ENCODE measurements at regions not wholly inside any gene's neighbourhood (a gene's known extent, or its start where the extent isn't known, plus 50 kb on each side); places are given as distances from the start of the nearest gene placed in this dataset.

DNA sequence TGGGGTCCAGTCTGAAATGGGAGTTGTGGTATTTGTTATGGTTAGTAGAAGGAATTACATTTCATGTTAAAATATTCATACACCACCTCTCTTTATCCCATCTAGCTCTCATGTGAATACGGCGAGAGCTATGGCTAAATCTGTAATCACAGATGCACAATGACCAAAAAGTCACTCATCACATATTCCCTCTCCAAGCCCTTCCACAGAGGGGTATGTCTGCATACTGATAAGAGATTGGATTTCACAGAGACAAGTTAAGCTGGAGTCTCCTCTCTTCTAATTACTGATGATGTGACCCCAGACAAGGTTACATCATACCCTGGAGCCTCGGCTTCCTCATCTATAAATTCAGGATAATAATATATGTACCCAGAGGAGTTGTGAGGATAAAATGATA is 237.8 kb upstream of the RHOBTB1 start:
- no peak overlapping the region for H3K4me3 Mint-ChIP-seq
- no peak overlapping the region for H3K27ac Mint-ChIP-seq
- intact Hi-C loops (cut with micrococcal nuclease): no loop called here
- no peaks in the 10 kb centered on the region for H3K27me3 Mint-ChIP-seq
- no peaks in the 10 kb centered on the region for H3K4me1 Mint-ChIP-seq (ENCODE audit: low read depth)
- H3K9me3 Mint-ChIP-seq: peaks cover 5% of the 10 kb centered on the region
- H3K36me3 Mint-ChIP-seq (ENCODE audit: low read depth): no peaks in the 10 kb centered on the region

DNA sequence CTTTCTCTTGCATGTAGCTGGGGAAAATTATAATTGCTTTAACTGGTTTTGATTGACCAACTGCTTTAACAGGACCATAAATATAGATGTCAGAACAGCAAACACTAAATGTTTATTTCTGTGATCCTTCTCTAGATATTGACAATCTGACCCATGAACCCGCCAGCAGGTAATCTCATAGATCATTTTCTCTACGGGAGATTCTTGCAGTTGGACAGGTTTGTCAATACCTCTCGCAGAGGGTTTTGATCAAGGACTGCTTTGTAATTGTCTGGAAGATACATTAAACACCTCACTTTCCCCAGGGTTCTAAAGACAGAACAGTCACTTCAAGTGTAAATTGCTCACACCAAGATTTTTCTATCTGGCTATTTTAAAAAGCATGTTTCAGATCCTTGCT is 235.8 kb upstream of the RHOBTB1 start:
- peaks cover 5% of the 10 kb centered on the region for H3K9me3 Mint-ChIP-seq
- H3K27ac Mint-ChIP-seq: no peak overlapping the region
- intact Hi-C loops (cut with micrococcal nuclease): no loop called here
- H3K27me3 Mint-ChIP-seq: no peaks in the 10 kb centered on the region
- no peaks in the 10 kb centered on the region for H3K4me1 Mint-ChIP-seq (ENCODE audit: low read depth)
- no peak overlapping the region for H3K4me3 Mint-ChIP-seq
- H3K36me3 Mint-ChIP-seq (ENCODE audit: low read depth): no peaks in the 10 kb centered on the region

DNA sequence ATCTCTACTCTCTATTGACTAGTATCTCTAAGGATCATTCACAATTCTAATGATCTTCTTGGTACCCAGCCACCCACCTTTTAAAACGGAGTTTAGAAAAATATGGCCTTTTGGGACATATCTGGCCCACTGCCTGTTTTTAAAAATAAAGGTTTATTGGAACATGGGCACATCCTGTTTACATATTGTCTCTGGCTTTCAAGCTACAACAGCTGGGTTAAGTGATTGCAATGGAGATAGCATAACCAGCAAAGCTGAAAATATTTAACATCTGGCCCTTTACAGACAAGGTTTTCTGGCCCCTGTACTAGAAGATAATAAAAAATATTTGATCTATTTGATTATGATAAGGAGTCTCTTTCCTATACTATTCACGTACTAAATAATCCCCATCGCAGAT is 232.4 kb upstream of the RHOBTB1 start:
- Mint-ChIP-seq H3K27ac (no peak overlapping the region), H3K4me1 (ENCODE audit: low read depth) (no peaks in the 10 kb centered on the region), H3K36me3 (ENCODE audit: low read depth) (no peaks in the 10 kb centered on the region), H3K27me3 (no peaks in the 10 kb centered on the region), H3K9me3 (no peaks in the 10 kb centered on the region), H3K4me3 (no peak overlapping the region)
- intact Hi-C loops (cut with micrococcal nuclease): no loop called here

DNA sequence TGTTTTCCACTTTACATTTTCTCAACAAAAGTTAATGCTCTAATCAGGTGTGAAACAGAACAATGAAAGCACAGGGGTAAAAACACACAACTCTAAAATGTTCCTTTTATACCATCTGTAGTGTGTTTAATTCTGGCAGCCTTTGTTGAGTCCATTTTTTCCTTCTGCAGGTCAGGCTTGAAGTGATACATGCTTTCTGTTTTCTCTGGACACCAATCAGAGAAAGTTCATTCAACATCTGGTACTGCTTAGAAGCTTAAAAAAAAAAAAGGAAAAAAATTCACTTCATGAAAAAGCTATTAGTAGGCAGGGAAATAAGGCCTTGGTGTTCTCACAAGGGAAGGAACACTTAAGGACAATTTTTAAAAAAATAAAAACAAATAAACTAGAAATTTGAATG is 231.3 kb upstream of the RHOBTB1 start:
- Mint-ChIP-seq H3K27ac (no peak overlapping the region), H3K36me3 (ENCODE audit: low read depth) (no peaks in the 10 kb centered on the region), H3K9me3 (no peaks in the 10 kb centered on the region), H3K4me3 (no peak overlapping the region), H3K4me1 (ENCODE audit: low read depth) (no peaks in the 10 kb centered on the region), H3K27me3 (no peaks in the 10 kb centered on the region)
- intact Hi-C loops (cut with micrococcal nuclease): no loop called here

DNA sequence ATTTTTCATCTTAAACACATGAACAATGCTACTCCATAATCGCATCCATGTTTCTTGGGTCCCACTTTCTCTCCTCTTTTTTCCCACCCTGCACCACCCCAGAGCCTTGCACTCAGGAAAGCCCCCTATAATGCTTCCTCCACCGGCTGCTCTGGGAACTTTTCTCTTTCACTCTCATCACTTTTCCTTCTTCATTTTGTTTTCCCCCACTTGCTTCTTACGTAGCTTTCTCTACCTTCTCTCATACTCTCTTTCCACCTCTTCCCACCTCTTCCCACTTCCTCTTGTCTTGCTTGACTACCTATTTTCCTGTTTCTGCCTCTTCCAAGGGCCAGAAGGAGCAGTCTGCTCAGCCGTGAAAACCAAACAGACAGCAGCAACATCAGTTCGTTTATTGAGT is 229.5 kb upstream of the RHOBTB1 start:
- Mint-ChIP-seq H3K4me1 (ENCODE audit: low read depth) (no peaks in the 10 kb centered on the region), H3K9me3 (no peaks in the 10 kb centered on the region), H3K36me3 (ENCODE audit: low read depth) (no peaks in the 10 kb centered on the region), H3K27me3 (no peaks in the 10 kb centered on the region), H3K4me3 (no peak overlapping the region), H3K27ac (no peak overlapping the region)
- intact Hi-C loops (cut with micrococcal nuclease): no loop called here

DNA sequence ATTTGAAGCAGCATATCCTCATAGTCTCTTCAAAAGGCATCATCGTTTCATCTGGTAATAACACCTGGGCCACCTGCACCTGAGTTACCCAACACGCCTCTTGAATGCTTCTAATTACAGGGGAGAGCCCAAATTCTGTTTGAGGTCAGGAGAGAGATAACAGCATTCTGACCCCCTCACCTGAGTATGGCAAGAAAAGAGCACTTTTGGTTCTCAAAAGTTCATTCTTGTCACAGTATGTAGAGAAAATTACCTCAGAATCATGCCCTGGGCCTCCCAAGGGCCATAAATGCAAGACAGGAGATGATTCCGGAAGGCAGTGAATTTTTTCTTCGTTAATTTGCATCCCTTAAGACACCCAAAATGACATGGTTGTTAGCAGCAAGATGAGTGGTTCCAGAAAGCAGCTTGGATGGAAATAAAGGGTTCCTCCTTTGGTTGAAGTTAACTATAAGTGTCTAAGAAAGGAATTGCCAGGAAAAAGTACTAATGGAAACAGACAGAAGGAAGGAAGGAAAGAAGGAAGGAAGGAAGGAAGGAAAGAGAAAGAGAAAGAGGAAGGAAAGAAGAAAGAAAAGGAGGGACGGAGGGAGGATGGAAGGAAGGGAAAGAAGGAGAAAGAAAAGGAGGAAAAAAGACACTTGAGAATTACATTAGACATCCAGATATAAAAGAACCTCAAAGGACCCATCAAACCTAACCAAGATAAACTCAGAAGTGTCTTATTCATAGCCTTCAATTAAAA is 228.4 kb upstream of the RHOBTB1 start:
- intact Hi-C loops (cut with micrococcal nuclease): no loop called here
- Mint-ChIP-seq H3K36me3 (ENCODE audit: low read depth) (no peaks in the 10 kb centered on the region), H3K4me3 (no peak overlapping the region), H3K27ac (no peak overlapping the region), H3K4me1 (ENCODE audit: low read depth) (no peaks in the 10 kb centered on the region), H3K9me3 (no peaks in the 10 kb centered on the region), H3K27me3 (no peaks in the 10 kb centered on the region)

DNA sequence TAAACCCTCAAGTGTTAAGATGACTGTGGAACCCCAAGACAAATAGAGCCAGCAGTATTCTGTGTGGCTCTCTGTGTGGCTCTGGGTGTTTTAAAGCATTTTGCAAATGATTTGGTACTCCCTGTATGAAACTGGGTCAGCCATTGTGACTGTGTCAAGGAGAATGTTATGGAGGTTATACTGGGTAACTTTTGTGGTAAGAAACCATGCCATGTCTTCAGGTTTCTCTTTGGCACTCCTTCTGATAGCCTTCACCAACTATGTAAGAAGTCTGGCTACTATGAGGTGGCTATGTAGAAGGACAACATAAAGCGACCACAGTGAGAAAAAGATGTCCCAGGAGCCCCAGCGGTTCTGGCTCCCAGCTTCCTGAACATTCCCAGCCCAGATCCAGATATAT is 226.6 kb upstream of the RHOBTB1 start:
- H3K36me3 Mint-ChIP-seq (ENCODE audit: low read depth): no peaks in the 10 kb centered on the region
- no peaks in the 10 kb centered on the region for H3K27me3 Mint-ChIP-seq
- no peak overlapping the region for H3K27ac Mint-ChIP-seq
- no peaks in the 10 kb centered on the region for H3K4me1 Mint-ChIP-seq (ENCODE audit: low read depth)
- no peak overlapping the region for H3K4me3 Mint-ChIP-seq
- intact Hi-C loops (cut with micrococcal nuclease): no loop called here
- no peaks in the 10 kb centered on the region for H3K9me3 Mint-ChIP-seq

DNA sequence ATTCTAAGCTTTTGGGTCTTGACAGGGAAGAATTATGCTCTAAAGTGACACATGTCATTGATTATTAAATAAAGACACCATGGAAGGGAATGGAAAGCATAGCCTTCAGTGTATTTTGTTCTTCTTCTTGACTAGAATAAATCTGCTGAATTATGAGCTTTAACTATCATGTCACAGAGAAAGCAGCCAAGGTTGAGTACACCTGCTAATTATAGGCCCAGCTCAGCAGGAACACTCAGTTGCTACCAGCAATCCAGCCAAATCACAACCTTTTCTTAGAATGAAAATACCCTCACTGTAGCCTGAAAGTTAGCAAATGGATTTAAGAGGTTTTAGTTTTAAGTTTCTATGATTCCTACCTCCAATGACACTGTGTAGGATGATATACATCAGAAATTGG is 225.3 kb upstream of the RHOBTB1 start:
- H3K36me3 Mint-ChIP-seq (ENCODE audit: low read depth): no peaks in the 10 kb centered on the region
- H3K27me3 Mint-ChIP-seq: no peaks in the 10 kb centered on the region
- H3K9me3 Mint-ChIP-seq: no peaks in the 10 kb centered on the region
- no peaks in the 10 kb centered on the region for H3K4me1 Mint-ChIP-seq (ENCODE audit: low read depth)
- intact Hi-C loops (cut with micrococcal nuclease): no loop called here
- no peak overlapping the region for H3K27ac Mint-ChIP-seq
- no peak overlapping the region for H3K4me3 Mint-ChIP-seq

DNA sequence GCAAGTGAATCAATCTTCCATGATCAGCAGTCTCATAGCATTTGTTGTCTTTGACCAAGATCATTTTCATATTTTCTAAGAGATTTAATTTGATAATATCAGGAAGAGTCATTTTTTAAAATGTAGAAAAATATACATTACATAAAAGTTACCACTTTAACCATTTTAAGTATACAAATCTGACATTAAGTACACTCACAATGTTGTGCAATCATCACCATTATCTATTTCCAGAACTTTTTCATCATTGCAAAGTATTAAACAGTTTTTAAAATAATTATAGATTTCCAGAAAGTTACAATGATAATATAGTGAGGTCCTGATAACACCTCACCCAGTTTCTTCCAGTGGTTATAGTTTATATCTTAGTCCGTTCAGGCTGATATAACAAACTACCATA is 222.5 kb upstream of the RHOBTB1 start:
- peaks cover 6% of the 10 kb centered on the region for H3K9me3 Mint-ChIP-seq
- intact Hi-C loops (cut with micrococcal nuclease): no loop called here
- no peak overlapping the region for H3K4me3 Mint-ChIP-seq
- H3K27ac Mint-ChIP-seq: no peak overlapping the region
- no peaks in the 10 kb centered on the region for H3K27me3 Mint-ChIP-seq
- no peaks in the 10 kb centered on the region for H3K4me1 Mint-ChIP-seq (ENCODE audit: low read depth)
- no peaks in the 10 kb centered on the region for H3K36me3 Mint-ChIP-seq (ENCODE audit: low read depth)

DNA sequence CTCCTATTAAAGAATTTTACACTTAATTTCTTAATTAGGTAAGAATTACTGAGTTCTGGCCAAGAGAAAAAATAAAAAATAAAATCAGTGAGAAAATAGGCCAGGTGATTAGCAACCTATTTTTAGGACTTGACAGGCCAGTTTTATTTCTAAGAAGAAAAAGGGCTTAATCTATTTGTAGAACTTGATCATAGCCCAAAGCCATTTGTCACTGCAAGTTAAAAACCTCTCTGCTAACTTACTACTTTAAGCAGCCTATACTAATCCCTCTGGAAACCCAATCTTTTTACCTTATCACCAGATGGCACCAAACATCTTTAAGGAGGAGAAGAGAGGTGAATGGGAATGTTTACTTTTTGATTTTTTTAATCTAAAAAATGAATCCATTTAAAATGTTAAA is 222.1 kb upstream of the RHOBTB1 start:
- no peaks in the 10 kb centered on the region for H3K27me3 Mint-ChIP-seq
- H3K4me3 Mint-ChIP-seq: no peak overlapping the region
- H3K9me3 Mint-ChIP-seq: peaks cover 10% of the 10 kb centered on the region
- intact Hi-C loops (cut with micrococcal nuclease): no loop called here
- no peak overlapping the region for H3K27ac Mint-ChIP-seq
- H3K36me3 Mint-ChIP-seq (ENCODE audit: low read depth): no peaks in the 10 kb centered on the region
- H3K4me1 Mint-ChIP-seq (ENCODE audit: low read depth): no peaks in the 10 kb centered on the region

DNA sequence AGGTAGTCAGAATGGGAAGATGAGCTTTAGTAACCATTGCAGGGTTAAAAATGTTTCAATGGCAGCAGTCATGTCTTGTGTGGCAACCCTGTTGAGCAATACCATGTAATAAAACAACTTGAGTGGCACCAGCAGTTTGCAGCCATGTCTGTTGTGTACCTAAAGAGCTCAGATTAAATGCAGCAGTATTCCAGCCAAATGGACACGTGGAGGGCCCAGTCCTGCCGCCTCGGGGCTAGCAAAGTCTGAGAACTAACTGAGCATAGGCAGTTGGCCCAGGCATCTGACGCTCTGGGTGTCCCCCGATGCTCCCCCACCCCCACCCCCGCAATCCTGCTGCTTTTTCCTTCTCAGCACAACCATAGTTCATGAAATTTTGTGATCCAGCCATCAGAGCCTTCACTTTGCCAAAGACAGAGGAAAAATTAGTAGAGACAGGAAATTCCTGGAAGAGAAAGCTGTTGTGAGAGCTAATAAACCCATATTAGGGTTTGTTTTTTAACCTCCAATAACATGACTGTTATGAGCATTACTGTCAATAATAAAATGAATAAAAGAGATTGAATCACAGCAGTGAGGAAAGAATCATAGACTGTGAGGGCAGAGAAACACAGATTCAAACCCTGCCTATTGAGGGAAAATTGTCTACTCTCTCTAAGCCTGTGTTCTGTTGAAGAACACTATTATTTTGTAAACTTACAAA is 220.6 kb upstream of the RHOBTB1 start:
- peaks cover 12% of the 10 kb centered on the region for H3K9me3 Mint-ChIP-seq
- no peaks in the 10 kb centered on the region for H3K4me1 Mint-ChIP-seq (ENCODE audit: low read depth)
- H3K36me3 Mint-ChIP-seq (ENCODE audit: low read depth): no peaks in the 10 kb centered on the region
- H3K27ac Mint-ChIP-seq: no peak overlapping the region
- H3K4me3 Mint-ChIP-seq: no peak overlapping the region
- intact Hi-C loops (cut with micrococcal nuclease): no loop called here
- H3K27me3 Mint-ChIP-seq: no peaks in the 10 kb centered on the region

DNA sequence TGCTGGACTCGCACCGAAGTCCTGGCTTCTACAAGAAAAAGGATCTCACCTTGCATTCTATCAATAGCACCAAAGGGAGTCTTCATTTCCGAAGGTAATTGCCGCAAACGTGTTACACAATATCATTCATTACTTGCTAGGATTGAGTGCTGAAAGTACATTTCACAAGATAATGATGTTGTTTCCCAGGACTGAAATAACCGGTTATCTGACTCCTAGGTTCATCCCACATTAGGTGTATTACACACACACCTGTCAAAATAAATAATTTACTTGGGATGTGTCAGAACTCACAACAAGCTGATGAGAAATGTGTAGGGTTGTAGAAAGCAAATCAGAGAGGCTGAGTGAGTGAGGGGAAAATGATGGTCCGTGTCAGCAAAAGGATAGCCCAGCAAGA is 219.4 kb upstream of the RHOBTB1 start:
- no peaks in the 10 kb centered on the region for H3K27me3 Mint-ChIP-seq
- no peak overlapping the region for H3K4me3 Mint-ChIP-seq
- H3K27ac Mint-ChIP-seq: no peak overlapping the region
- H3K4me1 Mint-ChIP-seq (ENCODE audit: low read depth): no peaks in the 10 kb centered on the region
- no peaks in the 10 kb centered on the region for H3K36me3 Mint-ChIP-seq (ENCODE audit: low read depth)
- peaks cover 12% of the 10 kb centered on the region for H3K9me3 Mint-ChIP-seq
- intact Hi-C loops (cut with micrococcal nuclease): no loop called here

DNA sequence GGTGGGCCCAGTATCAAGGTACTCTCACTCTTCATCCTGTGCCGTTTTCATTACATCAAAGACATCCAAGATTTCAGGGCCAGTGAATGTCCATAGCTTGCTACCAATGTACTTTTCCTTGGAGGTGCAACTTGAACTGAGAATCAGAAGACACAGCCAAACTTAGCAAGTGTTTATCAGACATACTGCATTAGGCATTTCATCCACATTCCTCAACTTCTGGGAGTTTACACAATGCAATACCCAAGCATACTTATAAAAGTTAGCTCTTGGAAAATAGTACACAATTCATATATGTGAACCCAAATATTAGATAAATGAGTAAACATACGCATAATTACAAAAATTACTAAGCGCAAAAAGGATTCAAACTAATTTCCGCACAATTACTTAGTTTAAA is 216.3 kb upstream of the RHOBTB1 start:
- no peaks in the 10 kb centered on the region for H3K4me1 Mint-ChIP-seq (ENCODE audit: low read depth)
- intact Hi-C loops (cut with micrococcal nuclease): no loop called here
- H3K36me3 Mint-ChIP-seq (ENCODE audit: low read depth): no peaks in the 10 kb centered on the region
- no peak overlapping the region for H3K27ac Mint-ChIP-seq
- peaks cover 12% of the 10 kb centered on the region for H3K9me3 Mint-ChIP-seq
- H3K27me3 Mint-ChIP-seq: no peaks in the 10 kb centered on the region
- no peak overlapping the region for H3K4me3 Mint-ChIP-seq

DNA sequence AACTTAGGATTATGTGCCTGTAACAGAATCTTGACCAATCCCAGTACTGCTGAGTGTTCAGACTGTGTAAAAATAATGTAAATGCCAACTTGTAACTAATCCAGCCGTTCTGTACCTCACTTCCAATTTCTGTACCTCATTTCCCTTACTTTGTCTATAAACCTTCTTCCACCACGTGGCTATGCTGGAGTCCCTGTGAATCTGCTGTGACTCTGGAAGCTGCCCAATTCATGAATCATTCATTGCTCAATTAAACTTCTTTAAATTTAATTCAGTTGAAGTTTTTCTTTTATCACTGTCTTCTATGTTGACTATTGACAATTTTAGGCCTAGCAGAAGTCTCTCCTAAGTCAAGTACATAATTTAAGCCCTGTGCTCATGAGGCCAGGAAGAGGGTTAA is 215.3 kb upstream of the RHOBTB1 start:
- Mint-ChIP-seq H3K9me3 (peaks cover 12% of the 10 kb centered on the region), H3K27ac (no peak overlapping the region), H3K4me1 (ENCODE audit: low read depth) (no peaks in the 10 kb centered on the region), H3K36me3 (ENCODE audit: low read depth) (no peaks in the 10 kb centered on the region), H3K4me3 (no peak overlapping the region), H3K27me3 (no peaks in the 10 kb centered on the region)
- intact Hi-C loops (cut with micrococcal nuclease): no loop called here

DNA sequence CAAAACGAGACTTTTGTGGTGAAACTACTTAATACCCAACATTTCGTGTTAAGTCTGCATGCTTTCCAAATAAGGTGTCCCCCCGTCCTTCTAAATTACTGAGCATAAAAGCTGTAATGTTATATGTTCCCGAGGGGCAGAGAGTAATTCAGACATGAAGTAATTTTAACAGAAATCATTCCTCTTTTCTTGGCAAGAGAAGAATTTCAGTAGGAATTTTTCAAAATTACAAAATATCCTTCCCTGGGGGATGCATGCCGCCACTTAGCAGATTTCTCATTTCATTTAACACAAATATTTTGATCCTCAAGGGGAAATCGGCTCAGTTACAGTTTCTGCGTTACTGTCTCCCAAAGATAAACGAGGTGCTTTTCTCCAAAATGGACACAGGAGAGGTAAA is 213.2 kb upstream of the RHOBTB1 start:
- H3K27me3 Mint-ChIP-seq: no peaks in the 10 kb centered on the region
- peaks cover 12% of the 10 kb centered on the region for H3K9me3 Mint-ChIP-seq
- H3K27ac Mint-ChIP-seq: no peak overlapping the region
- no peaks in the 10 kb centered on the region for H3K36me3 Mint-ChIP-seq (ENCODE audit: low read depth)
- intact Hi-C loops (cut with micrococcal nuclease): no loop called here
- no peaks in the 10 kb centered on the region for H3K4me1 Mint-ChIP-seq (ENCODE audit: low read depth)
- no peak overlapping the region for H3K4me3 Mint-ChIP-seq

All from dendritic cell treated with granulocyte-macrophage colony-stimulating factor and Interleukin-4, amounts not matched to agents 40 ng/mL and 50 ng/mL, for 4 days (primary cell).